SK-N-SH (cell line): ENCODE measurements at regions not wholly inside any gene's neighbourhood (a gene's known extent, or its start where the extent isn't known, plus 50 kb on each side); places are given as distances from the start of the nearest gene placed in this dataset.
A peak's percentile ranks its signal among the peaks of the same experiment; 100 is the strongest.

Experiments
- CTCF ChIA-PET: fragments of 300-600, 350-600 bp; formaldehyde crosslinking; extraction: SDS; loops from one replicate; lab custom pipeline; 2021; lab: Yijun Ruan, JAX
- POLR2A ChIA-PET: fragments of 350-600 bp; sonication (Branson Sonifier 250); formaldehyde crosslinking; extraction: SDS; loops from one replicate; lab custom pipeline; 2020; ENCODE audit warnings: antibody characterized with exemption, inconsistent platforms; lab: Yijun Ruan, JAX
- DNase-seq: peaks from one replicate; pipeline ENCODE4 v3.0.0; 2012
- H2AFZ ChIP-seq: fragments of 200-600 bp; sonication (generic); 2 replicates; pipeline ENCODE4 v1.8.1; 2016; ENCODE audit warnings: antibody characterized with exemption, mild to moderate bottlenecking, low read depth
- H3F3A ChIP-seq: fragments of 200-600 bp; sonication (generic); replicated peaks from 2 replicates; pipeline ENCODE3; 2016; ENCODE audit warnings: antibody characterized with exemption, mild to moderate bottlenecking; ENCODE audit not compliant: insufficient read depth
- H3K27ac ChIP-seq, 2 experiments: fragments of 200-500 bp in 1 of 2; fragments of 200-600 bp in 1 of 2; sonication (Bioruptor generic) in 1 of 2; sonication (generic), shearing (Covaris generic) in 1 of 2; 2 replicates each; pipeline versions ENCODE4 v1.5.1 to v1.6.1; 2014 to 2016; ENCODE audit warnings: low read depth in 2 of 2, inconsistent platforms in 1 of 2, low read length in 1 of 2, mild to moderate bottlenecking in 1 of 2, mixed read lengths in 1 of 2
- H3K27me3 ChIP-seq: fragments of 200-600 bp; sonication (generic), shearing (Covaris generic); 2 replicates; pipeline ENCODE4 v1.6.1; 2016; ENCODE audit warnings: mixed run types; ENCODE audit not compliant: insufficient read depth
- H3K36me3 ChIP-seq, 2 experiments: fragments of 200-500 bp in 1 of 2; fragments of 200-600 bp in 1 of 2; sonication (Bioruptor generic) in 1 of 2; sonication (generic) in 1 of 2; replicated peaks in 1 of 2; 2 replicates each; pipeline versions ENCODE3 to v1.5.1; 2014 to 2016; ENCODE audit warnings: low read length in 1 of 2, mild to moderate bottlenecking in 1 of 2; ENCODE audit not compliant: insufficient read depth in 2 of 2, control insufficient read depth in 1 of 2
- H3K4me1 ChIP-seq, 2 experiments: fragments of 200-500 bp in 1 of 2; fragments of 200-600 bp in 1 of 2; sonication (Bioruptor generic) in 1 of 2; sonication (generic), shearing (Covaris generic) in 1 of 2; 2 replicates each; pipeline versions ENCODE4 v1.5.1 to v1.6.1; 2014 to 2016; ENCODE audit warnings: low read depth in 1 of 2, low read length in 1 of 2, mixed run types in 1 of 2; ENCODE audit not compliant: insufficient read depth in 2 of 2, control insufficient read depth in 1 of 2
- H3K4me2 ChIP-seq: fragments of 200-600 bp; sonication (generic), shearing (Covaris generic); 2 replicates; pipeline ENCODE4 v1.6.1; 2017; ENCODE audit warnings: mixed run types
- H3K4me3 ChIP-seq, 2 experiments: fragments of 200-500 bp in 1 of 2; fragments of 200-600 bp in 1 of 2; sonication (Bioruptor generic) in 1 of 2; sonication (generic), shearing (Covaris generic) in 1 of 2; 2 replicates each; pipeline versions ENCODE4 v1.5.1 to v1.8.1; 2014 to 2016; ENCODE audit warnings: low read depth in 2 of 2, inconsistent platforms in 1 of 2, low read length in 1 of 2, mild to moderate bottlenecking in 1 of 2, mixed read lengths in 1 of 2, moderate library complexity in 1 of 2
- H3K79me2 ChIP-seq: fragments of 200-600 bp; sonication (generic); 2 replicates; pipeline ENCODE4 v1.8.1; 2017; ENCODE audit warnings: mild to moderate bottlenecking; ENCODE audit not compliant: insufficient read depth
- H3K9ac ChIP-seq: fragments of 200-600 bp; sonication (generic); 2 replicates; pipeline ENCODE4 v1.6.1; 2017; ENCODE audit warnings: mixed run types
- H3K9me2 ChIP-seq: fragments of 200-600 bp; sonication (generic); 2 replicates; pipeline ENCODE4 v1.6.1; 2017; ENCODE audit warnings: mixed run types
- H3K9me3 ChIP-seq: fragments of 200-600 bp; sonication (generic); 2 replicates; pipeline ENCODE4 v1.6.1; 2017; ENCODE audit warnings: mixed run types, mild to moderate bottlenecking, moderate library complexity
- H4K20me1 ChIP-seq: fragments of 200-600 bp; sonication (generic); 2 replicates; pipeline ENCODE4 v1.6.1; 2017; ENCODE audit warnings: mild to moderate bottlenecking, mixed run types; ENCODE audit not compliant: insufficient read depth
- CHD2 ChIP-seq: fragments of 150-350 bp; IDR thresholded peaks from 2 replicates; pipeline ENCODE4 v1.6.1; 2018; ENCODE audit warnings: low read length; ENCODE audit not compliant: partially characterized antibody
- EZH2phosphoT487 ChIP-seq: fragments of 200-600 bp; sonication (generic); IDR thresholded peaks from 2 replicates; pipeline ENCODE4 v1.6.1; 2017; ENCODE audit warnings: low read depth, mixed run types, mild to moderate bottlenecking, antibody characterized with exemption, moderate library complexity, borderline replicate concordance
- FOXJ3 ChIP-seq: sonication (generic); formaldehyde crosslinking; IDR thresholded peaks from 2 replicates; pipeline ENCODE4 v1.5.1; 2020; ENCODE audit warnings: mild to moderate bottlenecking, missing genetic modification reagents
- FOXM1 ChIP-seq: IDR thresholded peaks from 2 replicates; pipeline ENCODE4 v1.4.0; 2012; ENCODE audit warnings: low read depth, mild to moderate bottlenecking
- GABPA ChIP-seq: IDR thresholded peaks from 2 replicates; pipeline ENCODE4 v1.4.0; 2012; ENCODE audit warnings: low read depth, mild to moderate bottlenecking
- GATA2 ChIP-seq: sonication (generic); formaldehyde crosslinking; IDR thresholded peaks from 2 replicates; pipeline ENCODE4 v1.5.0; 2020; ENCODE audit warnings: mild to moderate bottlenecking, missing genetic modification reagents
- IRF3 ChIP-seq: fragments of 150-350 bp; IDR thresholded peaks from 2 replicates; pipeline ENCODE4 v1.6.1; 2016; ENCODE audit warnings: mild to moderate bottlenecking, low read depth, low read length
- NFIC ChIP-seq: IDR thresholded peaks from 2 replicates; pipeline ENCODE4 v1.4.0; 2012; ENCODE audit warnings: borderline replicate concordance
- NRF1 ChIP-seq: IDR thresholded peaks from 2 replicates; pipeline ENCODE4 v1.6.1; 2012; ENCODE audit warnings: low read depth, mild to moderate bottlenecking, low read length
- RAD21 ChIP-seq: IDR thresholded peaks from 2 replicates; pipeline ENCODE4 v1.6.1; 2012; ENCODE audit warnings: mild to moderate bottlenecking, low read length
- RFX5 ChIP-seq: IDR thresholded peaks from 2 replicates; pipeline ENCODE4 v1.6.1; 2012; ENCODE audit warnings: mild to moderate bottlenecking, improper control_type of control experiment, low read length
- SMC3 ChIP-seq: IDR thresholded peaks from 2 replicates; pipeline ENCODE4 v1.6.1; 2012; ENCODE audit warnings: low read depth, low read length, improper control_type of control experiment
- TAF1 ChIP-seq: IDR thresholded peaks from 2 replicates; pipeline ENCODE4 v1.6.1; 2012; ENCODE audit warnings: low read depth, mild to moderate bottlenecking, low read length, moderate library complexity, borderline replicate concordance
- TCF12 ChIP-seq: IDR thresholded peaks from 2 replicates; pipeline ENCODE4 v1.4.0; 2012
- TEAD4 ChIP-seq: IDR thresholded peaks from 2 replicates; pipeline ENCODE4 v1.4.0; 2012; ENCODE audit warnings: mild to moderate bottlenecking, borderline replicate concordance; ENCODE audit not compliant: insufficient read depth
- USF1 ChIP-seq: IDR thresholded peaks from 2 replicates; pipeline ENCODE4 v1.4.0; 2012; ENCODE audit warnings: low read depth, borderline replicate concordance
- YY1 ChIP-seq: IDR thresholded peaks from 2 replicates; pipeline ENCODE4 v1.4.0; 2012; ENCODE audit warnings: low read depth, mild to moderate bottlenecking
- WGBS: methylation state at CpG from one replicate; pipeline ENCODE4 v1.1.6; 2017; ENCODE audit warnings: low lambda C conversion rate; 5-methylcytosine and 5-hydroxymethylcytosine counted together
- TF ChIP-seq, protein P1 (sequence below): IDR thresholded peaks from 2 replicates; pipeline ENCODE4 v1.4.0; 2012; ENCODE audit warnings: low read depth, borderline replicate concordance
- TF ChIP-seq, protein P2 (sequence below): IDR thresholded peaks from 2 replicates; pipeline ENCODE4 v1.4.0; 2012; ENCODE audit warnings: low read depth

- Histone ChIP-seq H3K9ac (no peak overlapping the region), H3K27ac (peak overlapping the region in 1 of 2 experiments; percentile 29; a peak in 1 of 4 replicates), H3K4me2 (no peak overlapping the region), H3K27me3 (no peaks in the 10 kb centered on the region), H3F3A (no peaks in the 10 kb centered on the region), H3K9me3 (no peaks in the 10 kb centered on the region), H3K9me2 (no peaks in the 10 kb centered on the region), H4K20me1 (no peaks in the 10 kb centered on the region), H2AFZ (no peak overlapping the region), H3K36me3 (no peaks in the 10 kb centered on the region), H3K4me1 (peaks cover 0 to 14% of the 10 kb centered on the region in 2 experiments; a peak in 2 of 4 replicates), H3K4me3 (no peak overlapping the region), H3K79me2 (no peaks in the 10 kb centered on the region)
- DNase-seq = no peak
- 29% methylated on average over 2 of the region's 2 CpGs for WGBS
- ChIA-PET CTCF (no interaction called here), POLR2A (no interaction called here)
- TF ChIP-seq RFX5 = no peak
- no peak for TF ChIP-seq FOXM1
- no peak for TF ChIP-seq NFIC
- TF ChIP-seq TEAD4 = no peak
- TF ChIP-seq CHD2 = no peak
- TF ChIP-seq, protein P1, sequence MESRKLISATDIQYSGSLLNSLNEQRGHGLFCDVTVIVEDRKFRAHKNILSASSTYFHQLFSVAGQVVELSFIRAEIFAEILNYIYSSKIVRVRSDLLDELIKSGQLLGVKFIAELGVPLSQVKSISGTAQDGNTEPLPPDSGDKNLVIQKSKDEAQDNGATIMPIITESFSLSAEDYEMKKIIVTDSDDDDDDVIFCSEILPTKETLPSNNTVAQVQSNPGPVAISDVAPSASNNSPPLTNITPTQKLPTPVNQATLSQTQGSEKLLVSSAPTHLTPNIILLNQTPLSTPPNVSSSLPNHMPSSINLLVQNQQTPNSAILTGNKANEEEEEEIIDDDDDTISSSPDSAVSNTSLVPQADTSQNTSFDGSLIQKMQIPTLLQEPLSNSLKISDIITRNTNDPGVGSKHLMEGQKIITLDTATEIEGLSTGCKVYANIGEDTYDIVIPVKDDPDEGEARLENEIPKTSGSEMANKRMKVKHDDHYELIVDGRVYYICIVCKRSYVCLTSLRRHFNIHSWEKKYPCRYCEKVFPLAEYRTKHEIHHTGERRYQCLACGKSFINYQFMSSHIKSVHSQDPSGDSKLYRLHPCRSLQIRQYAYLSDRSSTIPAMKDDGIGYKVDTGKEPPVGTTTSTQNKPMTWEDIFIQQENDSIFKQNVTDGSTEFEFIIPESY = no peak
- no peak for TF ChIP-seq EZH2phosphoT487
- TF ChIP-seq NRF1 = no peak
- no peak for TF ChIP-seq USF1
- TF ChIP-seq GATA2 = no peak
- no peak for TF ChIP-seq IRF3
- no peak for TF ChIP-seq SMC3
- TF ChIP-seq TAF1 = no peak
- no peak for TF ChIP-seq TCF12
- no peak for TF ChIP-seq YY1
- TF ChIP-seq GABPA = no peak
- TF ChIP-seq RAD21 = no peak
- TF ChIP-seq, protein P2, sequence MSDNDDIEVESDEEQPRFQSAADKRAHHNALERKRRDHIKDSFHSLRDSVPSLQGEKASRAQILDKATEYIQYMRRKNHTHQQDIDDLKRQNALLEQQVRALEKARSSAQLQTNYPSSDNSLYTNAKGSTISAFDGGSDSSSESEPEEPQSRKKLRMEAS = no peak
- no peak for TF ChIP-seq FOXJ3
Measured at GRCh38 chr17:71166311-71166710, 954.5 kb upstream of the SOX9 start.
